NCI-H1417 (cell line): ENCODE measurements at regions not wholly inside any gene's neighbourhood (a gene's known extent, or its start where the extent isn't known, plus 50 kb on each side); places are given as distances from the start of the nearest gene placed in this dataset.

Source experiments
- DNase-seq, 3 experiments: peaks; one replicate each; lab custom pipeline; 2025; lab: John Stamatoyannopoulos, UW

DNA sequence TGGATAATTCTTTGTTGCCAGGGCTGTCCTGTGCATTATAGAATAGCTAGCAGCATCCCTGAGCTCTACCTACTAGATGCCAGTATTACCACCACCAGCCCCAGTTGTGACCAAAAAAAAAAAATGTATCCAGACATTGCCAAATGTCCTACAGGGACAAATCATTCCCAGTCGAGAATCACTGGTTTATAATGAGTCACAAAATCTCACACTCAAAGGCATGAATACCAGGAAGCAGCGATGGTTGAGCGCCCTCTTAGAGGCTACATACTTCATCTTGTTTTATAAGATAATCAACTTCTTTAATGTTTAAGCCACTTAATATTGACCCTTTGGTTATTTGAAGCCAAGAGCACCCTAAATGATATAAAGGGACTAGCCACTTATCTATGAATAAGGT is 297.3 kb downstream of the DHX15 start:
- no peak for DNase-seq

DNA sequence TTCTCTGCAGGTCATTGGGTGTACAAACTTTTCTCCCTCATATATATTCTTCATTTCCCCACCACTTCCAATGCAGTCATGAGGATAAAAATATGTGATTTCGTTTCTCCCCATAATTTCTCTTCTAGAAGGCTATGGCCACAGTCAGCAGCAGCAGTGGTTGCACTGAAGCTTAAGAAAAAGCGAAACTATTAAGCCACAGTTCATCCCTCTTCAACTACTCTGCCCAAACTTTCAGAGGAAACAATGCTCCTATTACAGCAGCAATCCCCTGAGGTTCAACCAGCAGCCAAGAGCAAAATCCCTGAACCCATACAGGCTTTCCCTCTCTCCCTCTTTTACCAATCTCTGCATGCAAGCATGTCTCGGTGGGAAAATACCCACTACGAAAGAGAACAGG is 298.6 kb downstream of the DHX15 start:
- DNase-seq: no peak

GRCh38 chr4:24282446-24282845 is 301.9 kb downstream of the DHX15 start:
- no peak for DNase-seq

- peak in 1 of 3 experiments; percentile 6 for DNase-seq
Observed at GRCh38 chr4:24279911-24280375, 304.4 kb downstream of the DHX15 start.

GRCh38 chr4:24279469-24279868 is 304.9 kb downstream of the DHX15 start:
- DNase-seq: no peak

- no peak for DNase-seq
Observed at GRCh38 chr4:24278693-24279092, 305.7 kb downstream of the DHX15 start.

GRCh38 chr4:24274381-24274941 is 309.9 kb downstream of the DHX15 start:
- DNase-seq: no peak

DNA sequence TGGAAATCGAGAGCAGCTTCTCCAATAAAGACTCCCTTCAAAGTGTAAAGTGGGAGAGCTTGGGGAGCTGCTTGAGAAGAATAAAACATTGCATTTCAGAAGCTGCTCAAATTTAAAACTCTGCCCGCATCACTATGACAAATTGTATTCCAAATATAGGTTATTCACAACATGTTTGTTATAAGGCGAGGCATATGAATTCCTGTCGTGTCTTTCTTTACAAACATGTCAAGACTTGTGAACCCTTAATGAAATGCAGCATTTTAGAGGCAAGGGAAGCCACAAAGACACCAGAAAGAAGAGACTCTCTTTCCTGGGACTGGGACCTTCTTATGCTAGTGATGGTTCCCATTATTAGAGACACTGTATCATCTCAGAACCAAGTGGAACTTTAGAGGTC is 311.2 kb downstream of the DHX15 start:
- DNase-seq: no peak

- no peak for DNase-seq
Observed at GRCh38 chr4:24266951-24267722, 317.2 kb downstream of the DHX15 start.

DNA sequence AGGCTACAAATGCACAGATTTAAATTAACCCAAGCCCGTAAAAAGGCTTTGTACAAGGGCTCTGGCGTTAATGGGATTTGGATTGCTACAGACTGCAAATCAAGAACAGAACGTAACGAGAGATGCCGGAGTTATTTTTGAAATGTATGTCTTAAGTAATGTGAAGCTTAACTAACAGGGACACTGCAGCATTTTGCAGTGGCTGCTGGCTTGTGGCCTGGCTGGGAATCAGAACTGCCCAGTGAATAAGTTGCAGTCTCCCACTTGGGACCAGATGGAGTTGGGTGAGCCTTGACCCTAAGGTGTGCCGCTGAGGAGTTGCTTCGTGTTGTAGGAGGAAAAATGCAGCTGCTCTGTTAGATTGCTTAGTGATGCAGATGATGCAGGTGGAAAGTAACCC is 318.4 kb downstream of the DHX15 start:
- no peak for DNase-seq

DNA sequence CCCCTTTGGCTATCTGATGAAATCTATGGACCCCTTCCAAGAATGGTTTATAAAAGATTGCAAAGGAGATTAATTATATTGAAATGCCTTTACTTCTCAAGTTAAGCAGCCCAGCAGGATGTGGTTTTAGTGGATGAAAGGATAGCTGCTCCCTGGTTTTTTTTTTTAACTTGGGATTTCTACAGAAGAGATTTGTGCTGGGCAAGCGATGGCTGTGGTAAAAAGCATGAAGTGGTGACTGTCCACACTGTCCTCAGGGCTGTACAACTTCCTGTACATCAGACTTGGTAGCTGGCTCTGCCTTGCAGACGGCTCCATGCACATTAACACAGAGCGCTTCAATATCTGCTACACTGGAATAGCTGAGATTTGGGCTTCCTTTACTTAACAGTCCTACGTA is 321.7 kb downstream of the DHX15 start:
- DNase-seq: no peak

GRCh38 chr4:24262084-24262483 is 322.3 kb downstream of the DHX15 start:
- DNase-seq: no peak

DNA sequence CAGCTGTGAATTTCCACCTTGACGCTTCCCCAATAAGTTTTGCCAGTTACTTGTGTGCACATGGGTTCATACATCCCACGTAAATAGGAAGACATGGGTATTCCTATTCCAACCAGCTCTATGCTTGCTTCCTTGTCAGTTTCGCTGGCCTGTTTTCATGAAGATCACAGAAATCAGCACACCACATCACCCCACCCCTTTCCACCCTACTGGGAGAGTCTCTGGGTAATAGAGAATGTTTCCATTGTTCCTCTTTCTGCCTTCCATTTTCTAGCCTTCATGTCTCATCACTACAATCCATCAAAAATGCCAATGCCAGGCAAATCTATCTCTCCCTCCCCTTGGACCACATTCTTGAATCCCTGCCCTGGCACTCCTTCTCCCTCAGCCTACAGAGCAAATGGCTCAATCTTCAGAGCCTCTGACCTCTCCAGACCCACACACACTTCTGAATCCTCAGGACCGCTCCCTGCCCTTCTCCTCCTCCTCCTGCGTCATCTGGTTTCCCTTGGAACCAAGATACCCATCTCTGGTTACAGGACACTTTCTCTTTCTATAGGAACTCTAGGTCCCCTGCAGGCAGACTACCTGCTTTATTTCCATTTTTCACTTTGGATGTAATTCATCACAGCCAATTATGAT is 323.3 kb downstream of the DHX15 start:
- no peak for DNase-seq

DNA sequence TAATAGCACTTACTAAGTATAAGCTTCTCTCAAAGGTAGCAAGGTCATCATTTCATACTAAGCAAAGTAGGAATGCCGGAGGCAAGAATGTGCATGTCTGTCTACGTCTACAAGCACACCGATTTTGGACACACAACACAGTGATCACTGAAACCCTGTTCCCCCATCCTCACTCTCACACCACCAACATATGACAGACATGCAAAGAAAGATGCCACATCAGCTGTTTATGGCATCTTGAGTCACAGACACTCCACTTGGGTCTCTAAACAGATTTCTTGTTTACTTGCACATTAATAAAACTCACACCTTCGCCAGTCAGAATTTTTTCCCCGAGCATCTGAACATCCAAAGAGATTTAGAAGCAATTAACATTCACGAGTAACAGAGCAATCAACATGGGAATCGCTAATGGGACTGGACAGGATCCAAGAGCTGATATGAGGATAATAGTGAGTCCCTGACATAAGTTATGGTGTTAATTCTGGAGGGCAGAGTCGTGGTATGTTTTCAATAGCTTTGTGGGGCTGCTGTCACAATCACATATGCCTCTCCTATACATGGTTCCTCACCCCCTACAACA is 324.1 kb downstream of the DHX15 start:
- peak in 1 of 3 experiments; percentile 43 for DNase-seq

DNA sequence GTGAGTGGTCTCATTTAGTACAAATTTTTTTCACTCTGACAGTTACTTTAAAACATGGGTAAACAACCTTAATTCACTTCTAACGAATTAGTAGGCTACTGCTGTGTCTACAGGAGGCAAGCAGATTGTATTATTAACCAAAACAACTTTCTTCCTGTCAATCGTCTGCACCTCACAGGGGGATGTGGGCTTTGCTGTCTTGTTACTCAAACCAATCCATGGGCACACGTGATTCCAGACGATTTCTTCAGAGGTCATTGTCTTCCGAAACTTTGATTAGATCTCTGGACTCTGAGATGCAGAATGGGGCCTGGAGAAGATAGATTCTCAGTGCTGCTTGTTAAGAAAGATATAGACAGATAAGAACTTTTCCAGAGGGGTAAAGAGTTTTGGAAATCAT is 327.8 kb downstream of the DHX15 start:
- no peak for DNase-seq

GRCh38 chr4:24256066-24256465 is 328.3 kb downstream of the DHX15 start:
- DNase-seq: no peak

DNA sequence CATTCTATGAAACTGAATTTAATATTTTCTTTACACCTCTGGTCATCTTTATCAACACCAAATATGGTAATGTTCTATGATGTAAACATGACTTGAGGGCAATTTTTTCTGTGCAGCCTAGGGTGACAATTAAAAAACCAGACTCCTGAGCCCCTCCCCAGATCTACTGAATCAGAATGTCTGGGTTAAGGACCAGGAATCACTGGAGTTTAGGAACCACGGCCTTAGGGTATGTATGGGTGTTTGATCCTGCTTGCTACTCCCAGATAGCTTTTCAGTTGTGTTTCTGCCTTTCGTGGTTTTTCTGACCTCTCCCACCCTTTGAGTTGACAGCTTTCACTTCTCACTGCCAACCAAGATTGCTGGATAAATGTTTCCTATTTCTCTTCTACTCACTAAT is 332.2 kb downstream of the DHX15 start:
- DNase-seq: no peak

- no peak for DNase-seq
Observed at GRCh38 chr4:24251589-24251988, 332.8 kb downstream of the DHX15 start.

- DNase-seq: peak in 2 of 3 experiments; percentile 18 to 61
Observed at GRCh38 chr4:24249972-24250371, 334.4 kb downstream of the DHX15 start.

- DNase-seq: peak in 1 of 3 experiments; percentile 24
Observed at GRCh38 chr4:24248674-24249630, 335.4 kb downstream of the DHX15 start.

- no peak for DNase-seq
Observed at GRCh38 chr4:24245491-24245820, 338.9 kb downstream of the DHX15 start.
